SKM-1 (cell line): ENCODE measurements at regions not wholly inside any gene's neighbourhood (a gene's known extent, or its start where the extent isn't known, plus 50 kb on each side); places are given as distances from the start of the nearest gene placed in this dataset.
"Not testable (repeated sequence)": the region's sequence is repeated elsewhere in the genome, so short reads cannot be mapped to it uniquely, and the experiment has no call there.

Experiments used
- DNase-seq: peaks from one replicate; lab custom pipeline; 2025; ENCODE audit not compliant: unreplicated experiment; lab: John Stamatoyannopoulos, UW

GRCh38 chr14:104303705-104304425 is 165.5 kb downstream of the KIF26A start:
- DNase-seq = no peak

- no peak for DNase-seq
Observed at GRCh38 chr14:104304451-104305351, 166.3 kb downstream of the KIF26A start.

GRCh38 chr14:104305511-104306449 is 167.4 kb downstream of the KIF26A start:
- no peak for DNase-seq

- DNase-seq = no peak
Observed at GRCh38 chr14:104306450-104307040, 168.2 kb downstream of the KIF26A start.

- DNase-seq = no peak
Observed at GRCh38 chr14:104307246-104307626, 168.8 kb downstream of the KIF26A start.

GRCh38 chr14:104307627-104308401 is 169.4 kb downstream of the KIF26A start:
- DNase-seq = no peak

GRCh38 chr14:104308534-104308933 is 170.1 kb downstream of the KIF26A start:
- DNase-seq = not testable (repeated sequence)

- no peak for DNase-seq
Observed at GRCh38 chr14:104309657-104310369, 171.4 kb downstream of the KIF26A start.

- DNase-seq = no peak
Observed at GRCh38 chr14:104311358-104311757, 173.0 kb downstream of the KIF26A start.

GRCh38 chr14:104313674-104314073 is 175.3 kb downstream of the KIF26A start:
- no peak for DNase-seq

GRCh38 chr14:104314251-104314941 is 176.0 kb downstream of the KIF26A start:
- no peak for DNase-seq

- DNase-seq = no peak
Observed at GRCh38 chr14:104315169-104315568, 176.8 kb downstream of the KIF26A start.

GRCh38 chr14:104315625-104316024 is 177.2 kb downstream of the KIF26A start:
- DNase-seq = no peak

GRCh38 chr14:104316121-104316722 is 177.8 kb downstream of the KIF26A start:
- no peak for DNase-seq

GRCh38 chr14:104316723-104317491 is 178.5 kb downstream of the KIF26A start:
- no peak for DNase-seq

- no peak for DNase-seq
Observed at GRCh38 chr14:104317492-104317805, 179.1 kb downstream of the KIF26A start.

- DNase-seq = no peak
Observed at GRCh38 chr14:104317975-104318557, 179.7 kb downstream of the KIF26A start.
